Suprapubic skin (tissue), 4 donors: ENCODE measurements at regions not wholly inside any gene's neighbourhood (a gene's known extent, or its start where the extent isn't known, plus 50 kb on each side); places are given as distances from the start of the nearest gene placed in this dataset.

Source experiments
- CTCF ChIP-seq, 2 donors: fragments of 200-600 bp in 1 of 2; fragments of 450-650 bp in 1 of 2; sonication (generic) in 1 of 2; IDR thresholded peaks; one replicate each; pipeline ENCODE4 v1.5.1; 2016 to 2019; ENCODE audit warnings: antibody characterized with exemption in 2 of 2, mild to moderate bottlenecking in 1 of 2, moderate library complexity in 1 of 2
- POLR2A ChIP-seq, 2 donors: fragments of 450-650 bp; IDR thresholded peaks; one replicate each; pipeline ENCODE4 v1.6.1; 2017; ENCODE audit warnings: antibody characterized with exemption in 2 of 2, mild to moderate bottlenecking in 2 of 2, moderate library complexity in 2 of 2
- POLR2AphosphoS5 ChIP-seq, 3 donors: sonication (generic); formaldehyde crosslinking; IDR thresholded peaks; one replicate each; pipeline ENCODE4 v1.6.1; 2017; ENCODE audit warnings: antibody characterized with exemption in 3 of 3

GRCh38 chr5:93874080-93874479 lies 132.7 kb upstream of the POU5F2 start:
- TF ChIP-seq CTCF (IDR thresholded peaks at IDR 0.05) = no peak
- TF ChIP-seq POLR2AphosphoS5 (IDR thresholded peaks at IDR 0.05) = no peak
- no peak for TF ChIP-seq POLR2A (IDR thresholded peaks at IDR 0.05)
